GM18907 (cell line): ENCODE measurements at regions not wholly inside any gene's neighbourhood (a gene's known extent, or its start where the extent isn't known, plus 50 kb on each side); places are given as distances from the start of the nearest gene placed in this dataset.

Experiments
- ATAC-seq: cut with Tn5 transposase; IDR thresholded peaks from one replicate; pipeline ENCODE4 v1.9.1; 2021; ENCODE audit warnings: mild to moderate bottlenecking, moderate library complexity; ENCODE audit not compliant: unreplicated experiment

- ATAC-seq = no peak
These were observed 110.7 kb upstream of the CTSC start for GRCh38 chr11:88448131-88448670.

GRCh38 chr11:88447281-88447680 lies 109.7 kb upstream of the CTSC start:
- ATAC-seq = no peak

- ATAC-seq = no peak
These were observed 101.8 kb upstream of the CTSC start for GRCh38 chr11:88439356-88439755.

DNA sequence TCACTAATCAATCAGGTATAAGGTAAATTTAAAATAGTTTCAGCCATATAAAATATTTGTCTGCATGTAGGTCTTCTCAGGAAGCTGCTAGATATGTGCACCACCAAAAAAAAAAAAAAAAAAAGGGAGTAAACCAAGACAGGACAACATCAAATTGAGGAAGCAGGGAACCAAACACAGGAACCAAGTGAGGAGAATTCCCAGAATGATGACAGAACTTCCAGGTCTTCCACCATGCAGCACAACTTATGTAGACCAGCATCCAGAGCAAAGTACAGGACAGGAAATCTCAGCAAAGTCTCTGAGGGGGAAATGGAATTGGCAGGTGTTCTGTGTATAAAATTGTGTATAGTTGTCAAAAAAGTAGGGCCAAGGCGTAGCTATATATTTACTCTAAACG lies 101.2 kb upstream of the CTSC start:
- no peak for ATAC-seq

GRCh38 chr11:88435415-88435814 lies 97.9 kb upstream of the CTSC start:
- peak; percentile 99 for ATAC-seq

- ATAC-seq = no peak
These were observed 96.9 kb upstream of the CTSC start for GRCh38 chr11:88434333-88434976.

DNA sequence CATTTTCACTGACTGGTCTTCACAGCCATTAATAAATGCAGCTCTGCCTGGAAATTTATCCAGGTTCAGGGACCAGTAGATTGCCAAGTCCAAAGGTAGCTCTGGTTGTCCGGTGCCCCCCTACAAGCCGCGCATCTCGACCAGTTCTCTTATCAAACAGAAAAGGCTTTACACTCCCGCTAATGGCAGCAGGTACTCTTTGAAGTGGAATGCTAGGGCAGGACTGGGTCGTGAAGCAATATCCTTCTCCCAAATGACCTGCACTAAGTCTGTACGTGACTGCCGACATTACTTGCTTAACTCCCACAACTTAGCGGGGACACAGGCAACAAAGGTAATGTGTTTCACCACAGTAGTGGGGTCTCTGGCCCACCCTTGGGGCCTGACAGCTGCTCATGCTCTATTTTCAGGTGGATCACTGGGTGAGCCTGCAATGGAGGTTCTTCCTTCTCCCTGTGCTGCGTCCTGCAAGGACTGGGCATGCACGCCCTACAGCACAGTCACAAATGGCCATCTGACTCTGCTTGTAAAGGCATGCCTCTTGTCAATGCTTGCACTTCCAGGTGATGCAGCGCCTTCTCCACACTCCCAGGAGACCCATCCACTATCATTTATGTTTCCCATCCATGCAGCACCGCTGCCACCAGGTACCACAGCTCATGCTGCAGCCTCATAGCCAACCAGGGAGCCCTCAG lies 96.1 kb upstream of the CTSC start:
- no peak for ATAC-seq

DNA sequence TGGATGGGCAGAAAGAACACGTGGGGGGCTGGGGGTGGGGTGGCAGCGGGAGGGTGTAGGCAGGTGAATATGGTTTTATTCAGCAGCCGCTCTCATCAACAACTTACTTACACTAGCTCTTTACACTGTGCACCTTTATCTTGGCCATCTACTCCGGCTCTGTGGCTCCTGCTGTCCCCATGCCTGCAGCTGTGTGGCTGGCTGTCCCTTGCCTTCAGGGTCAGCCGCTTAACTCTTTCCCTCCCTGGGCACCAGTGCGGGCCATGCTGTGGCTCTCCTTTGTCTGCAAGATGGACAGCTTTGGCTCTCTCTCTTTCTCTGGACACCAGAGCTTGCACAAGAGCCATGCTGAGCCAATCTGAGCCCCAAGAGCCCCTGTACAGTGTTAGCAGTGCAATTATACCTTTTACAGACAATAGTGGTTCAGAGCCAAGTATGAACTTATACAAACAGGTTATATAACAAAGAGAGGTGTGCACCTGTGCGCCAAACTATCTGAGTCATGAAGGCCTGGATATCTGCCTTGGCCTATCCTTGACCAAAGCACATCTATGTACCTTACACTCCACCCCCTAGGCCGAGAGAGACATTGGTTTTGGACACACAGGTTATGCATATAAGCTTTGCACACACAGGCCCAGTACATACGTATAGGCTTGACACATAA lies 94.3 kb upstream of the CTSC start:
- no peak for ATAC-seq

DNA sequence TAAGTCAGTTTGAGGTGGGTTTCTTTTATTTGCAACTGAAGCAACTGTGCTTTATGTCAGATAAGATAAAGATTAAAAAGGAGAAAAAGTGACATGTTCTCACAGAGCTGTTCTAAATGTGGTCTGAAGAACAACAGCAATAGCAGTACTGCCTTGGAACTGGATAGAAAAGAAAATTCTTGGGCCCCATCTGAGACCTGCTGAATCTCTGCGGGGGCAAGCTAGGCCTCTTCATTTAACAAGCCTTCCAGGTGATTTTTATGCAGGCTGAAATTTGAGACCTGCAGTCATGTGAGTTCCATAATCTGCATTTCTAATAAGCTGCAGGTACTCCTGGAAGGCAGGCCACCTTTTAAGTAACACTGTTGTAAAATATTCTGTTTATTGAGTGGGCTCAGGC lies 91.4 kb upstream of the CTSC start:
- no peak for ATAC-seq

DNA sequence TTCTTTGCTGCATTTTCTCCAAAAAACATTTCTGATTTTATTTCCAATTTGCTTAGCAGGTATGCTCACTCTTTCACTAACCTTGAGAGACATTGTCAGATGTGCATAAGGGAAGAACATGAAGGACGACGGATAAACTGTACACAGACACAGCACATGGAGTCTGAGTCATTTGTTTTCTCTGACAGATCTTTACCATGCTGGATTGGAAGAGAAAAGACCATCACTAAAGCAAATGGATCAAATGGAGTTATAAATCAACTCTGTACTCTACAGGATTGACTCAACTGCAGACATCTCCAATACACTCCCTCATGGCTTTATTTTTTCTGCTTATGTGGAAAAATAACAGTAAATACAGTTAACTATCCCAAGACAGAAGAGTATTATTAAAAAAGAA lies 90.2 kb upstream of the CTSC start:
- ATAC-seq = no peak

DNA sequence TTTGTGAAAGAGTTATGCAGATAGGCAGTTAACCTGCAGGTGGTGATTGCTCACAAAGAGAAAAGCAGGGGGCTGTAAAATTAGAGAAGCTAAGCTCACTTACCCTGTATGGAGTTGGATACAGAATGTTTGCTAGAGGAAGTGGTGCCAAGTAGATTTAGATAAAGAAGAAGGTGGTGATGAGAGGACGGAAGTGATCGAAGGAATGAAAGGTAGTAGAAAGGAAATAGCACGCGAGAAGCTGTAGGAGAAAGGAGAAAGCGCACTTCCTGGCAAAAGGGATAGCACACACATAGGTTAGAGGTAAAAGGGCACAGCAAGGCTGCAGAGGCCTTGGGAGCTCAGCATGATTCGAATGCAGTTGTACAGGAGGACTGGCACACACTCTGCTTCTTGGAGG lies 87.3 kb upstream of the CTSC start:
- no peak for ATAC-seq

DNA sequence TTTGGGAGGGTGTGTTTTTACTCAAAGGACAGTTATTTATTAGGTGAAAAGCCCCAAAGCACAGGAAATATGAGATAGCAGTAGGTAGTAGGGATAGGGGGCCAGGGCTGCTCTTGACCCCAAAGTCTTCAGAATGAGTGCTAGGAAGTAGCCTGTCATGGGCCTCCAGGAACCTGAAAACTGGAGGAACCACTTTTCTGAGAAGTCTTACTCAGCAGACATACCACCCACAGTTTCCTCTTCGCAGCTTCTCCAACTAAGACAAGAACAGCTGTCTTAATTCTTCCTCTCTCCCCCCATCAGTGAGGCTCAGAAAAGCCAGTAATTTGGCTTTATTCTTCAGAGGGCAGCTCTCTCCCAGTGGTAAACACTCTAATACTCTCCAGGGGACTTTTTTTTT lies 84.0 kb upstream of the CTSC start:
- ATAC-seq = peak; percentile 87

- ATAC-seq = no peak
These were observed 82.7 kb upstream of the CTSC start for GRCh38 chr11:88420165-88420791.

GRCh38 chr11:88418508-88418907 lies 81.0 kb upstream of the CTSC start:
- no peak for ATAC-seq

DNA sequence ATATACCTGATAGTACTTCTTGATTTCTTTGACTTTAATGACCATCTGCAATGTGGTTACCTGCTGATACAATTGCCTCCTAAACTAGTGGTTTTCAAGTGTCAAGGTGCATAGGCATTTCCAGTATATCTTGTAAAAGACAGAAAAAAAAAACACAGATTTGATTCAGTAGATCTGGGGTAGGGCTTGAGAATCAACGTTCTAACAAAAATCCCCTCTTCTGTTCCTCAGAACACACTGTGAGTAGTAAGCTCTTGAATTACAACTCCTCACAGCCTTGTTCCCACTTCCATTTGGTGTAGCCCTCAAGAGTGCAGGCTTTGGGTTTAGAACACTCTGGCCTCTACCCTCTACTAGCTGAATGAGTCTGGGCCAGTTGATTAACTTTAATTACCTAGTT lies 78.0 kb upstream of the CTSC start:
- ATAC-seq = peak; percentile 25

DNA sequence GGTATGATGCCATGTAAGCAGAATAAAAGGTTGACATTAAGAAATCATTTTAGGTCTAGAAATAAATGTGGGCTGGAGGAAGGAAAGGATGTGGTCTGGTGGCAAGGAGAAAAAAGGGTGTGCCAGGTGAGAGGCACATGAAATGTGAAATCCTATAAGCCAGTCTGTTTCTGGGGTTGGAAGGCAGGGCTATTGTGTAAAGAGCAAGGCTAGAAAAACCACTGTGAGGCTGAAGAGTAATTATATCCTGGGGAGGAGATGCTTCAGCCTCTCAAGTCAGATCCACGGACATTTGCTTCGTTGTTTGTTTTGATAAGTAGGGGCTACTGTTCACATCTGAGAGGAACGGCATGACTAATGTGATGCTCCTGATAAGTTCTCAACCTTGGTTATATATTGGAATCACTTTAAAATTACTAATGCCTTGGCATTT lies 77.5 kb upstream of the CTSC start:
- ATAC-seq = peak; percentile 68

- peak; percentile 61 for ATAC-seq
These were observed 76.9 kb upstream of the CTSC start for GRCh38 chr11:88414385-88414861.

- ATAC-seq = no peak
These were observed 73.7 kb upstream of the CTSC start for GRCh38 chr11:88411265-88411664.

DNA sequence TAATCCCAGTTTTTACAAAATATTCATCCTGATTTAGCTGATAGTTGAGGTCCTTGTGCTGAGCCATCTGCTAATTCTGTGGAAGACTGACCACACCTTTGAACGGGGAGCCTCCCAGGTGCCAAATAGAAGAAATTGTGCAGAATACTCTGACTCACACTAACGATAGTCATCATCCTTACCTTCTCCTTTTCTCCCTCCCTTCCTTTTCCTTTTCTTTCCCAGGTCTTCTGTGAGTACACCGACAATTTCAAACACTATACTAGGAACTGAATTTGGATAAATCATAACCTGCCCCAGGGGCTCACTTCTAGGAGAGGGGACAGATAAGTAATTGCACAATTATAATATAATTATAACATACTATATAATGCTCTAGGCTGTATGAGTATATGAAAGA lies 73.1 kb upstream of the CTSC start:
- ATAC-seq = no peak

DNA sequence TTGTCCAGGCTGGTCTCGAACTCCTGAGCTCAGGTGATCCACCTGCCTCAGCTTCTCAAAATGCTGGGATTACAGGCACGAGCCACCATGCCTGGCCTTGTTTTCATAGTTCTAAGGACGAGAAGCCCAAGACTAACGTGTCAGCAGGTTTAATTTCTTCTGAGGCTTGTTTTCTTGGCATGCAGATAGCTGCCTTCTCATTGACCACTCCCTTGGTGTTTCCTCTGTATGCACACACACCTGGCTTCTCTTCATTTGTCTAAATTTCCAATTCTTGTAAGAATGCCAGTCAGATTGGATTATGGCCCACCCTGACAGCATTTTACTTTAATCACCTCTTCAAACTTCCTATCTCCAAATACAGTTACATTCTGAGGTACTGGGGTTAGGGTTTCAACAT lies 72.5 kb upstream of the CTSC start:
- no peak for ATAC-seq

- ATAC-seq = no peak
These were observed 69.3 kb upstream of the CTSC start for GRCh38 chr11:88406876-88407275.
